ENCODE measurements at regions not wholly inside any gene's neighbourhood (a gene's known extent, or its start where the extent isn't known, plus 50 kb on each side); places are given as distances from the start of the nearest gene placed in this dataset.
"Not testable (repeated sequence)": the region's sequence is repeated elsewhere in the genome, so short reads cannot be mapped to it uniquely, and the experiment has no call there.

- not testable (repeated sequence) for TF ChIP-seq EZH2 (IDR thresholded peaks at IDR 0.05; ENCODE audit: insufficient read depth, poor library complexity, severe bottlenecking); EZH2phosphoT487 (IDR thresholded peaks at IDR 0.05; ENCODE audit: insufficient read depth, low read depth)
These were observed 230.6 kb downstream of the TAF11L14 start for GRCh38 chr5:17864903-17865302.
